ENCODE measurements at regions not wholly inside any gene's neighbourhood (a gene's known extent, or its start where the extent isn't known, plus 50 kb on each side); places are given as distances from the start of the nearest gene placed in this dataset.

GRCh38 chr1:81470275-81470674 is 330.5 kb upstream of the ADGRL2 start:
- no peak for DNase-seq

- DNase-seq: no peak
These were observed 333.4 kb upstream of the ADGRL2 start for GRCh38 chr1:81467383-81467782.

GRCh38 chr1:81466961-81467360 is 333.8 kb upstream of the ADGRL2 start:
- no peak for DNase-seq

GRCh38 chr1:81463936-81464837 is 336.5 kb upstream of the ADGRL2 start:
- no peak for DNase-seq

GRCh38 chr1:81459043-81459442 is 341.7 kb upstream of the ADGRL2 start:
- no peak for DNase-seq

- no peak for DNase-seq
These were observed 342.5 kb upstream of the ADGRL2 start for GRCh38 chr1:81458186-81458585.

- DNase-seq: no peak
These were observed 345.3 kb upstream of the ADGRL2 start for GRCh38 chr1:81455481-81455880.

- DNase-seq: no peak
These were observed 346.8 kb upstream of the ADGRL2 start for GRCh38 chr1:81453971-81454370.

- DNase-seq: no peak
These were observed 347.4 kb upstream of the ADGRL2 start for GRCh38 chr1:81453367-81453703.

- DNase-seq: no peak
These were observed 347.9 kb upstream of the ADGRL2 start for GRCh38 chr1:81452693-81453366.

GRCh38 chr1:81449786-81450185 is 350.9 kb upstream of the ADGRL2 start:
- no peak for DNase-seq

- DNase-seq: no peak
These were observed 354.6 kb upstream of the ADGRL2 start for GRCh38 chr1:81446000-81446669.

- no peak for DNase-seq
These were observed 357.4 kb upstream of the ADGRL2 start for GRCh38 chr1:81443288-81443687.

GRCh38 chr1:81439046-81439823 is 361.5 kb upstream of the ADGRL2 start:
- DNase-seq: no peak

GRCh38 chr1:81437649-81438048 is 363.1 kb upstream of the ADGRL2 start:
- DNase-seq: no peak

- DNase-seq: no peak
These were observed 363.5 kb upstream of the ADGRL2 start for GRCh38 chr1:81437213-81437612.

GRCh38 chr1:81435175-81435574 is 365.6 kb upstream of the ADGRL2 start:
- DNase-seq: no peak

- no peak for DNase-seq
These were observed 367.1 kb upstream of the ADGRL2 start for GRCh38 chr1:81433676-81434075.

- no peak for DNase-seq
These were observed 368.1 kb upstream of the ADGRL2 start for GRCh38 chr1:81432654-81433109.

- no peak for DNase-seq
These were observed 368.7 kb upstream of the ADGRL2 start for GRCh38 chr1:81432059-81432458.

GRCh38 chr1:81431624-81432000 is 369.1 kb upstream of the ADGRL2 start:
- no peak for DNase-seq

GRCh38 chr1:81430955-81431623 is 369.6 kb upstream of the ADGRL2 start:
- DNase-seq: no peak

All from midbrain (tissue), 1 donor.